Smooth muscle cell (in vitro differentiated cells): ENCODE measurements at regions not wholly inside any gene's neighbourhood (a gene's known extent, or its start where the extent isn't known, plus 50 kb on each side); places are given as distances from the start of the nearest gene placed in this dataset.

Experiments
- DNase-seq: peaks from one replicate; lab custom pipeline; 2025; ENCODE audit not compliant: unreplicated experiment; lab: John Stamatoyannopoulos, UW
- H2AFZ ChIP-seq: fragments of 200-600 bp; sonication (generic); 2 replicates; pipeline ENCODE4 v1.6.0; 2016; ENCODE audit warnings: antibody characterized with exemption, low read depth, mild to moderate bottlenecking
- H3F3A ChIP-seq: fragments of 200-600 bp; sonication (generic); 2 replicates; pipeline ENCODE4 v1.6.0; 2017; ENCODE audit warnings: antibody characterized with exemption, low read depth
- H3K27ac ChIP-seq: fragments of 200-600 bp; sonication (generic); 2 replicates; pipeline ENCODE4 v1.5.1; 2016; ENCODE audit warnings: low read depth, mild to moderate bottlenecking
- H3K27me3 ChIP-seq: fragments of 200-600 bp; sonication (generic); 2 replicates; pipeline ENCODE4 v1.6.1; 2016; ENCODE audit warnings: low read depth, mild to moderate bottlenecking
- H3K36me3 ChIP-seq: fragments of 200-600 bp; sonication (generic); 2 replicates; pipeline ENCODE4 v1.5.1; 2016; ENCODE audit warnings: low read depth
- H3K4me1 ChIP-seq: fragments of 200-600 bp; sonication (generic); 2 replicates; pipeline ENCODE4 v1.5.1; 2016; ENCODE audit warnings: low read depth
- H3K4me2 ChIP-seq: fragments of 200-600 bp; sonication (generic); 2 replicates; pipeline ENCODE4 v1.6.0; 2016; ENCODE audit warnings: mild to moderate bottlenecking
- H3K4me3 ChIP-seq: fragments of 200-600 bp; sonication (generic); 2 replicates; pipeline ENCODE4 v1.5.1; 2016; ENCODE audit warnings: mild to moderate bottlenecking
- H3K79me2 ChIP-seq: fragments of 200-600 bp; sonication (generic); 2 replicates; pipeline ENCODE4 v1.6.0; 2016; ENCODE audit warnings: low read depth, mild to moderate bottlenecking
- H3K9ac ChIP-seq: fragments of 200-600 bp; sonication (generic); 2 replicates; pipeline ENCODE4 v1.6.0; 2016; ENCODE audit warnings: low read depth
- H3K9me3 ChIP-seq: fragments of 200-600 bp; sonication (generic); replicated peaks from 2 replicates; pipeline ENCODE4 v1.5.1; 2016; ENCODE audit warnings: low read depth
- H4K20me1 ChIP-seq: fragments of 200-600 bp; sonication (generic); 2 replicates; pipeline ENCODE4 v1.6.0; 2016; ENCODE audit warnings: low read depth
- CTCF ChIP-seq: fragments of 200-600 bp; sonication (generic); IDR thresholded peaks from 2 replicates; pipeline ENCODE4 v1.5.1; 2017; ENCODE audit warnings: borderline replicate concordance, mild to moderate bottlenecking, antibody characterized with exemption; ENCODE audit not compliant: insufficient read depth, poor library complexity, severe bottlenecking
- WGBS: methylation state at CpG from one replicate; pipeline ENCODE4 v1.1.7; 2016; ENCODE audit warnings: low lambda C conversion rate; 5-methylcytosine and 5-hydroxymethylcytosine counted together

GRCh38 chr4:137768196-137768595, 235.9 kb upstream of the PCDH18 start:
- Histone ChIP-seq H3K27ac (no peak overlapping the region), H2AFZ (no peak overlapping the region), H3K36me3 (no peaks in the 10 kb centered on the region), H3K4me3 (no peak overlapping the region), H3K9me3 (no peaks in the 10 kb centered on the region), H3K79me2 (no peaks in the 10 kb centered on the region), H3K27me3 (no peaks in the 10 kb centered on the region), H4K20me1 (no peaks in the 10 kb centered on the region), H3K4me1 (no peaks in the 10 kb centered on the region), H3K9ac (no peak overlapping the region), H3F3A (no peaks in the 10 kb centered on the region), H3K4me2 (no peak overlapping the region)
- WGBS, result 25% methylated on average over 1 of the region's 1 CpG
- TF ChIP-seq CTCF, result no peak
- DNase-seq, result no peak

- no peak overlapping the region for H2AFZ ChIP-seq
- 75% methylated on average over 3 of the region's 3 CpGs for WGBS
- DNase-seq, result no peak
- no peak for TF ChIP-seq CTCF
- no peaks in the 10 kb centered on the region for H3F3A ChIP-seq
- no peak overlapping the region for H3K4me2 ChIP-seq
- H3K27me3 ChIP-seq, result no peaks in the 10 kb centered on the region
- no peak overlapping the region for H3K9ac ChIP-seq
- H3K79me2 ChIP-seq, result no peaks in the 10 kb centered on the region
- no peak overlapping the region for H3K4me3 ChIP-seq
- no peaks in the 10 kb centered on the region for H4K20me1 ChIP-seq
- no peak overlapping the region for H3K27ac ChIP-seq
- H3K9me3 ChIP-seq, result no peaks in the 10 kb centered on the region
- no peaks in the 10 kb centered on the region for H3K4me1 ChIP-seq
- no peaks in the 10 kb centered on the region for H3K36me3 ChIP-seq
These were observed 230.3 kb upstream of the PCDH18 start for GRCh38 chr4:137762591-137762990.

GRCh38 chr4:137754652-137755471, 222.6 kb upstream of the PCDH18 start:
- DNase-seq, result no peak
- Histone ChIP-seq H4K20me1 (no peaks in the 10 kb centered on the region), H3K27ac (peak overlapping the region; percentile 77)

More at GRCh38 chr4:137754652-137755471, 222.6 kb upstream of the PCDH18 start:
- peaks cover 6% of the 10 kb centered on the region for H3K4me1 ChIP-seq
- H3F3A ChIP-seq, result peaks cover 3% of the 10 kb centered on the region
- H3K36me3 ChIP-seq, result no peaks in the 10 kb centered on the region
- peak overlapping the region; percentile 30 for H2AFZ ChIP-seq
- no peak overlapping the region for H3K9ac ChIP-seq
- H3K4me3 ChIP-seq, result no peak overlapping the region
- peak overlapping the region; percentile 45 for H3K4me2 ChIP-seq
- WGBS, result 5% methylated on average over 1 of the region's 1 CpG
- TF ChIP-seq CTCF, result no peak
- H3K27me3 ChIP-seq, result no peaks in the 10 kb centered on the region
- H3K79me2 ChIP-seq, result no peaks in the 10 kb centered on the region
- no peaks in the 10 kb centered on the region for H3K9me3 ChIP-seq
